GM12878 (cell line): ENCODE measurements at regions not wholly inside any gene's neighbourhood (a gene's known extent, or its start where the extent isn't known, plus 50 kb on each side); places are given as distances from the start of the nearest gene placed in this dataset.

Source experiments
- ATAC-seq: fragments of 200-7000 bp; cut with Tn5 transposase; 3 replicates; pipeline ENCODE4 v1.9.1; 2020; ENCODE audit warnings: mild to moderate bottlenecking, moderate library complexity
- BruUV-seq: library from RNA; stranded (reverse); fragments of 400-500 nt; replicated peaks from 2 replicates; lab custom pipeline; 2021; lab: Mats Ljungman, UMichigan
- CTCF ChIA-PET: fragments of 300-600 bp; sonication (Branson Sonifier 250); formaldehyde crosslinking; extraction: SDS; loops from one replicate; lab custom pipeline; 2021; ENCODE audit warnings: inconsistent platforms; lab: Yijun Ruan, JAX
- POLR2A ChIA-PET: fragments of 350-600 bp; formaldehyde crosslinking; extraction: SDS; loops from one replicate; lab custom pipeline; 2021; ENCODE audit warnings: inconsistent platforms; lab: Charles Lee
- RAD21 ChIA-PET: fragments of 300-600 bp; sonication (Branson Sonifier 250); formaldehyde crosslinking; loops from one replicate; lab custom pipeline; 2023; ENCODE audit warnings: antibody characterized with exemption; ENCODE audit not compliant: unreplicated experiment; lab: Charles Lee
- SMC1A ChIA-PET: fragments of 300-600 bp; sonication (Branson Sonifier 250); formaldehyde crosslinking; loops from one replicate; lab custom pipeline; 2023; ENCODE audit not compliant: unreplicated experiment, uncharacterized antibody; lab: Charles Lee
- DNase-seq: peaks from one replicate; pipeline ENCODE4 v3.0.0-alpha.2; 2011; ENCODE audit warnings: low read depth, low spot score
- FAIRE-seq: peaks from 3 replicates; lab custom pipeline; 2011; peaks lifted over from hg19 to GRCh38; lab: Jason Lieb, UNC
- H2AFZ ChIP-seq: 2 replicates; pipeline ENCODE4 v1.6.0; 2011; ENCODE audit warnings: low read depth, low read length, control low read depth; ENCODE audit not compliant: control insufficient read depth
- H3K27ac ChIP-seq: 2 replicates; pipeline ENCODE4 v1.5.1; 2011; ENCODE audit warnings: control low read depth; ENCODE audit not compliant: control insufficient read depth, insufficient read depth
- H3K27me3 ChIP-seq, 2 experiments: replicated peaks in 1 of 2; 2 replicates each; pipeline versions ENCODE4 v1.6.0 to v1.6.1; 2011; ENCODE audit warnings: low read length in 1 of 2; ENCODE audit not compliant: control insufficient read depth in 2 of 2, insufficient read depth in 2 of 2
- H3K36me3 ChIP-seq, 2 experiments: 2 replicates each; pipeline ENCODE4 v1.5.1; 2011; ENCODE audit warnings: low read length in 1 of 2; ENCODE audit not compliant: control insufficient read depth in 2 of 2, insufficient read depth in 2 of 2
- H3K4me1 ChIP-seq: 2 replicates; pipeline ENCODE4 v1.6.1; 2011; ENCODE audit warnings: mild to moderate bottlenecking, low read length, moderate library complexity, mixed read lengths; ENCODE audit not compliant: control insufficient read depth, insufficient read depth
- H3K4me2 ChIP-seq: 2 replicates; pipeline ENCODE4 v1.6.0; 2011; ENCODE audit warnings: control low read depth; ENCODE audit not compliant: control insufficient read depth, insufficient read depth
- H3K4me3 ChIP-seq: fragments of 200-600 bp; sonication (generic); 2 replicates; pipeline ENCODE4 v1.5.1; 2016
- H3K79me2 ChIP-seq: 2 replicates; pipeline ENCODE4 v1.6.0; 2011; ENCODE audit warnings: low read length; ENCODE audit not compliant: control insufficient read depth, insufficient read depth
- H3K9ac ChIP-seq: 2 replicates; pipeline ENCODE4 v1.8.0; 2011; ENCODE audit warnings: low read length, control low read depth, mixed read lengths; ENCODE audit not compliant: control insufficient read depth, insufficient read depth
- H3K9me3 ChIP-seq: replicated peaks from 3 replicates; pipeline ENCODE4 v1.5.1; 2011; ENCODE audit warnings: mild to moderate bottlenecking, low read length; ENCODE audit not compliant: control insufficient read depth, insufficient read depth
- H4K20me1 ChIP-seq: 2 replicates; pipeline ENCODE4 v1.6.0; 2011; ENCODE audit not compliant: control insufficient read depth, insufficient read depth
- ATF2 ChIP-seq: IDR thresholded peaks from 2 replicates; pipeline ENCODE4 v1.6.1; 2012; ENCODE audit warnings: low read length, inconsistent platforms
- ETV6 ChIP-seq, 2 experiments: fragments of 450-650 bp in 1 of 2; IDR thresholded peaks in 1 of 2; conservative IDR thresholded peaks in 1 of 2; 2 replicates each; pipeline ENCODE4 v1.6.1; 2014; ENCODE audit warnings: antibody characterized with exemption in 1 of 2, borderline replicate concordance in 1 of 2, low read depth in 1 of 2, mild to moderate bottlenecking in 1 of 2, moderate library complexity in 1 of 2
- FOXM1 ChIP-seq: IDR thresholded peaks from 2 replicates; pipeline ENCODE4 v1.6.1; 2012; ENCODE audit warnings: low read depth, mild to moderate bottlenecking, inconsistent platforms, low read length, moderate library complexity
- HDGF ChIP-seq: fragments of 450-650 bp; IDR thresholded peaks from 2 replicates; pipeline ENCODE4 v1.6.1; 2016; ENCODE audit warnings: antibody characterized with exemption
- KDM1A ChIP-seq: fragments of 200-600 bp; sonication (generic); IDR thresholded peaks from 2 replicates; pipeline ENCODE4 v1.6.1; 2016; ENCODE audit warnings: borderline replicate concordance
- MTA3 ChIP-seq: IDR thresholded peaks from 2 replicates; pipeline ENCODE4 v1.6.1; 2012; ENCODE audit warnings: low read length, inconsistent platforms, borderline replicate concordance
- NRF1 ChIP-seq: conservative IDR thresholded peaks from 2 replicates; pipeline ENCODE4 v1.6.1; 2011; ENCODE audit warnings: mild to moderate bottlenecking, low read depth, low read length, improper control_type of control experiment
- ZNF207 ChIP-seq: fragments of 450-650 bp; IDR thresholded peaks from 2 replicates; pipeline ENCODE4 v1.6.1; 2014; ENCODE audit warnings: antibody characterized with exemption, mild to moderate bottlenecking, borderline replicate concordance
- ZNF592 ChIP-seq: fragments of 450-650 bp; IDR thresholded peaks from 2 replicates; pipeline ENCODE4 v1.6.1; 2017; ENCODE audit warnings: mild to moderate bottlenecking, moderate library complexity
- WGBS: methylation state at CpG from one replicate; pipeline ENCODE4 v1.1.6; 2016; ENCODE audit warnings: low lambda C conversion rate; ENCODE audit not compliant: insufficient replicate concordance, insufficient coverage; ENCODE audit errors: missing lambda C conversion rate; 5-methylcytosine and 5-hydroxymethylcytosine counted together
- in situ Hi-C: fragments of 300-500 bp; cut with MboI; formaldehyde crosslinking; loops from 9 replicates; pipeline ENCODE4 v1.14.3; 2018; ENCODE audit warnings: mixed read lengths
- intact Hi-C: fragments of 100-400 bp; cut with micrococcal nuclease; formaldehyde crosslinking; loops from one replicate; pipeline ENCODE4 v1.14.2; 2022; ENCODE audit not compliant: unreplicated experiment

- no peak for TF ChIP-seq ZNF207
- no peak for TF ChIP-seq FOXM1
Measured at GRCh38 chr7:20558963-20559716, 56.3 kb upstream of the ABCB5 start (continued).

- no peak overlapping the region for H3K27ac ChIP-seq
- H3K4me1 ChIP-seq: no peaks in the 10 kb centered on the region
- H3K79me2 ChIP-seq: no peaks in the 10 kb centered on the region
- in situ Hi-C loops: no loop called here
- H3K4me3 ChIP-seq: no peak overlapping the region
- H4K20me1 ChIP-seq: no peaks in the 10 kb centered on the region
- no peaks in the 10 kb centered on the region for H3K9me3 ChIP-seq
- RAD21 ChIA-PET: no interaction called here
- no TSS peak for BruUV-seq
- CTCF ChIA-PET: no interaction called here
- H3K27me3 ChIP-seq: no peaks in the 10 kb centered on the region; a peak in 2 of 4 replicates
- no peak overlapping the region for H2AFZ ChIP-seq
- H3K36me3 ChIP-seq: no peaks in the 10 kb centered on the region
- H3K4me2 ChIP-seq: no peak overlapping the region
- intact Hi-C loops: no loop called here
- SMC1A ChIA-PET: no interaction called here
- FAIRE-seq: no peak
- TF ChIP-seq ZNF592 (no peak), NRF1 (no peak), MTA3 (no peak), ATF2 (no peak), ETV6 (conservative IDR thresholded peaks at IDR 0.05 in 1 of 2, IDR thresholded peaks at IDR 0.05 in 1 of 2; ENCODE audit: borderline replicate concordance in 1 of 2, low read depth in 1 of 2) (no peak), HDGF (no peak), KDM1A (no peak)
- no peak for DNase-seq
- no peak for ATAC-seq
- POLR2A ChIA-PET: no interaction called here
- no peak overlapping the region for H3K9ac ChIP-seq
- WGBS: 46% methylated on average over 5 of the region's 5 CpGs
Measured at GRCh38 chr7:20559883-20560282, 55.6 kb upstream of the ABCB5 start.
